Gastrocnemius medialis (tissue), 4 donors: ENCODE measurements at regions not wholly inside any gene's neighbourhood (a gene's known extent, or its start where the extent isn't known, plus 50 kb on each side); places are given as distances from the start of the nearest gene placed in this dataset.

ENCODE experiments used
- CTCF ChIP-seq, 5 experiments: fragments of 450-650 bp in 3 of 5; fragments of 200-600 bp in 2 of 5; sonication (generic) in 2 of 5; IDR thresholded peaks in 4 of 5; conservative IDR thresholded peaks in 1 of 5; 1 replicate in 4 of 5; 2 replicates in 1 of 5; pipeline ENCODE4 v1.5.1; 2016 to 2019; ENCODE audit warnings: antibody characterized with exemption in 5 of 5, mild to moderate bottlenecking in 3 of 5, moderate library complexity in 3 of 5
- POLR2A ChIP-seq, 2 donors: fragments of 450-650 bp; IDR thresholded peaks; one replicate each; pipeline ENCODE4 v1.6.1; 2017; ENCODE audit warnings: antibody characterized with exemption in 2 of 2, mild to moderate bottlenecking in 2 of 2, moderate library complexity in 2 of 2

DNA sequence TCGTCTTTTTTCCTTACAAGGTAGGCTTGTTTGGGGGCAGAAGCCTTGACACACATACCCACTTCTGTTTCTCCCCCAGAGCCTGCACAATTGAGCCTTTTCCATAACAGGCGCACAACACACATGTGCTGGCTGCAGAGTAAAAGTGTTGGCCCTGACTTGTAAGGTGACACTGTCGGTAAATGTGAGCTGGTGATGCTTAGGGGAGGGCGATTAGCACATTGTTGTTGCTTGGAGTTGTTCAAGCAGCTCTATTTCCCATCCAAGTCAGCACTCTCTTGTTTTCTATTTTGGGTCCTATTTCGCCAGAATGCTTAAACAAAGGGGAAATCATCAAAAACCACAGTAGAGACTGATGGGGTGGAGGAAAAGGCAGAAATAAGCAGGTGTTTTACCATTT lies 51.9 kb upstream of the PTPRJ start:
- TF ChIP-seq CTCF (IDR thresholded peaks at IDR 0.05 in 4 of 5, conservative IDR thresholded peaks at IDR 0.05 in 1 of 5) (no peak), POLR2A (IDR thresholded peaks at IDR 0.05) (no peak)
